SU-DHL-6 (cell line): ENCODE measurements at regions not wholly inside any gene's neighbourhood (a gene's known extent, or its start where the extent isn't known, plus 50 kb on each side); places are given as distances from the start of the nearest gene placed in this dataset.

Experiments
- H2AFZ ChIP-seq: fragments of 200-600 bp; sonication (generic); 2 replicates; pipeline ENCODE4 v1.6.1; 2014; ENCODE audit warnings: low read depth, mild to moderate bottlenecking, moderate library complexity, mixed read lengths, antibody characterized with exemption, low read length; ENCODE audit not compliant: severe bottlenecking
- H3F3A ChIP-seq: fragments of 200-600 bp; shearing (Covaris generic); 2 replicates; pipeline ENCODE4 v1.6.0; 2016; ENCODE audit warnings: antibody characterized with exemption, mild to moderate bottlenecking; ENCODE audit not compliant: insufficient read depth
- H3K27ac ChIP-seq: fragments of 200-600 bp; sonication (generic); 2 replicates; pipeline ENCODE4 v1.5.1; 2016; ENCODE audit warnings: low read depth, mild to moderate bottlenecking, low read length, moderate library complexity, mixed read lengths
- H3K27me3 ChIP-seq: fragments of 200-600 bp; sonication (generic), shearing (Covaris generic); 2 replicates; pipeline ENCODE4 v1.6.0; 2014; ENCODE audit warnings: mild to moderate bottlenecking, low read length
- H3K36me3 ChIP-seq: fragments of 200-600 bp; sonication (generic); 2 replicates; pipeline ENCODE4 v1.6.1; 2014; ENCODE audit warnings: mild to moderate bottlenecking, low read length, mixed read lengths
- H3K4me2 ChIP-seq: fragments of 300-600, 200-600 bp; shearing (Covaris generic), sonication (generic); 2 replicates; pipeline ENCODE4 v1.6.0; 2014; ENCODE audit warnings: low read length, low read depth, mild to moderate bottlenecking; ENCODE audit not compliant: poor library complexity, severe bottlenecking
- H3K4me3 ChIP-seq: fragments of 200-600 bp; sonication (generic); 2 replicates; pipeline ENCODE4 v1.5.1; 2014; ENCODE audit warnings: antibody characterized with exemption, low read length, mild to moderate bottlenecking, mixed read lengths; ENCODE audit not compliant: insufficient read depth, poor library complexity, severe bottlenecking
- H3K79me2 ChIP-seq: fragments of 200-600 bp; sonication (generic); 2 replicates; pipeline ENCODE4 v1.6.1; 2014; ENCODE audit warnings: mild to moderate bottlenecking, low read length, moderate library complexity; ENCODE audit not compliant: insufficient read depth
- H3K9ac ChIP-seq: fragments of 200-600 bp; sonication (generic); 2 replicates; pipeline ENCODE4 v1.7.0; 2014; ENCODE audit warnings: mild to moderate bottlenecking, low read length
- H3K9me2 ChIP-seq: fragments of 200-600 bp; sonication (generic); replicated peaks from 2 replicates; pipeline ENCODE4 v1.6.1; 2014; ENCODE audit warnings: low read length; ENCODE audit not compliant: insufficient read depth
- H3K9me3 ChIP-seq: fragments of 200-600 bp; sonication (generic); 2 replicates; pipeline ENCODE4 v1.6.1; 2014; ENCODE audit warnings: low read length, mixed read lengths; ENCODE audit not compliant: insufficient read depth
- H4K20me1 ChIP-seq: fragments of 200-600 bp; sonication (generic); 2 replicates; pipeline ENCODE4 v1.6.1; 2014; ENCODE audit warnings: low read depth, mild to moderate bottlenecking, antibody characterized with exemption, low read length, moderate library complexity, mixed read lengths
- CTCF ChIP-seq: fragments of 200-600 bp; sonication (generic); IDR thresholded peaks from one replicate; pipeline ENCODE4 v1.5.1; 2017; ENCODE audit warnings: antibody characterized with exemption, mild to moderate bottlenecking, low read length, moderate library complexity; ENCODE audit not compliant: insufficient read depth, poor library complexity, severe bottlenecking
- EZH2phosphoT487 ChIP-seq: fragments of 200-600 bp; sonication (generic), shearing (Covaris generic); conservative IDR thresholded peaks from 2 replicates; pipeline ENCODE4 v1.6.1; 2018; ENCODE audit warnings: mild to moderate bottlenecking, antibody characterized with exemption, low read length, moderate library complexity, mixed read lengths

- no peaks in the 10 kb centered on the region for H3K9me2 ChIP-seq
- no peak overlapping the region for H2AFZ ChIP-seq
- H3F3A ChIP-seq, result no peaks in the 10 kb centered on the region
- no peaks in the 10 kb centered on the region for H4K20me1 ChIP-seq
- no peak overlapping the region for H3K9ac ChIP-seq
- H3K27ac ChIP-seq, result no peak overlapping the region
- TF ChIP-seq EZH2phosphoT487 (no peak), CTCF (no peak)
- no peaks in the 10 kb centered on the region for H3K9me3 ChIP-seq
- no peaks in the 10 kb centered on the region for H3K36me3 ChIP-seq
- no peak overlapping the region for H3K4me3 ChIP-seq
- H3K4me2 ChIP-seq, result no peak overlapping the region
- no peaks in the 10 kb centered on the region for H3K27me3 ChIP-seq
- H3K79me2 ChIP-seq, result no peaks in the 10 kb centered on the region
Measured at GRCh38 chr9:91055845-91056244, 254.2 kb downstream of the SYK start.

- H3K4me3 ChIP-seq, result no peak overlapping the region
- TF ChIP-seq EZH2phosphoT487, result no peak
- no peak for TF ChIP-seq CTCF
- H3K9me3 ChIP-seq, result no peaks in the 10 kb centered on the region
- no peak overlapping the region for H3K27ac ChIP-seq
- H3K4me2 ChIP-seq, result no peak overlapping the region
- no peaks in the 10 kb centered on the region for H3K36me3 ChIP-seq
- no peaks in the 10 kb centered on the region for H3K9me2 ChIP-seq
- H3F3A ChIP-seq, result no peaks in the 10 kb centered on the region
- H3K79me2 ChIP-seq, result no peaks in the 10 kb centered on the region
- no peak overlapping the region for H3K9ac ChIP-seq
- H3K27me3 ChIP-seq, result no peaks in the 10 kb centered on the region
- H4K20me1 ChIP-seq, result no peaks in the 10 kb centered on the region
- no peak overlapping the region for H2AFZ ChIP-seq
Measured at GRCh38 chr9:91056486-91056885, 254.9 kb downstream of the SYK start.

GRCh38 chr9:91056917-91057316, 255.3 kb downstream of the SYK start:
- Histone ChIP-seq H3K36me3 (no peaks in the 10 kb centered on the region), H3K27me3 (no peaks in the 10 kb centered on the region), H3K79me2 (no peaks in the 10 kb centered on the region), H3K9me3 (no peaks in the 10 kb centered on the region), H3K9ac (no peak overlapping the region), H3F3A (no peaks in the 10 kb centered on the region), H3K4me2 (no peak overlapping the region), H3K4me3 (no peak overlapping the region), H4K20me1 (no peaks in the 10 kb centered on the region), H3K9me2 (no peaks in the 10 kb centered on the region), H2AFZ (no peak overlapping the region), H3K27ac (no peak overlapping the region)
- TF ChIP-seq CTCF (no peak), EZH2phosphoT487 (no peak)

GRCh38 chr9:91059713-91060112, 258.1 kb downstream of the SYK start:
- no peak overlapping the region for H3K4me3 ChIP-seq
- H4K20me1 ChIP-seq, result no peaks in the 10 kb centered on the region
- TF ChIP-seq EZH2phosphoT487 (no peak), CTCF (no peak)
- no peak overlapping the region for H3K27ac ChIP-seq
- H3K9ac ChIP-seq, result no peak overlapping the region
- H3K79me2 ChIP-seq, result no peaks in the 10 kb centered on the region
- no peak overlapping the region for H2AFZ ChIP-seq
- no peaks in the 10 kb centered on the region for H3K9me3 ChIP-seq
- no peaks in the 10 kb centered on the region for H3K36me3 ChIP-seq
- H3F3A ChIP-seq, result no peaks in the 10 kb centered on the region
- H3K4me2 ChIP-seq, result no peak overlapping the region
- no peaks in the 10 kb centered on the region for H3K27me3 ChIP-seq
- no peaks in the 10 kb centered on the region for H3K9me2 ChIP-seq
